WTC11 (cell line): ENCODE measurements at regions not wholly inside any gene's neighbourhood (a gene's known extent, or its start where the extent isn't known, plus 50 kb on each side); places are given as distances from the start of the nearest gene placed in this dataset.

Source experiments
- CTCF ChIP-seq: fragments of 200-600 bp; IDR thresholded peaks from 2 replicates; pipeline ENCODE4 v1.8.0; 2022; ENCODE audit warnings: antibody characterized with exemption
- ELF4 ChIP-seq: sonication (generic); formaldehyde crosslinking; IDR thresholded peaks from 2 replicates; pipeline ENCODE4 v1.8.1; 2022; ENCODE audit warnings: low read depth, mild to moderate bottlenecking, moderate library complexity, missing genetic modification reagents
- FOXJ3 ChIP-seq: sonication (generic); formaldehyde crosslinking; IDR thresholded peaks from 2 replicates; pipeline ENCODE4 v1.9.0; 2021; ENCODE audit warnings: missing genetic modification reagents, mild to moderate bottlenecking, borderline replicate concordance
- HMGXB4 ChIP-seq: sonication (generic); formaldehyde crosslinking; IDR thresholded peaks from 2 replicates; pipeline ENCODE4 v1.8.1; 2023; ENCODE audit warnings: mild to moderate bottlenecking, moderate library complexity, missing genetic modification reagents
- NFYB ChIP-seq: sonication (generic); formaldehyde crosslinking; conservative IDR thresholded peaks from 2 replicates; pipeline ENCODE4 v1.8.0; 2022; ENCODE audit warnings: low read depth, missing genetic modification reagents
- PRRX2 ChIP-seq: fragments of 250-450 bp; sonication (Bioruptor Pico); IDR thresholded peaks from 2 replicates; pipeline ENCODE4 v1.8.0; 2021; ENCODE audit warnings: mild to moderate bottlenecking
- SP1 ChIP-seq: sonication (generic); formaldehyde crosslinking; conservative IDR thresholded peaks from 2 replicates; pipeline ENCODE4 v1.8.1; 2022; ENCODE audit warnings: missing genetic modification reagents
- USF2 ChIP-seq: sonication (generic); formaldehyde crosslinking; IDR thresholded peaks from 2 replicates; pipeline ENCODE4 v1.8.1; 2023; ENCODE audit warnings: mild to moderate bottlenecking, missing genetic modification reagents, moderate library complexity

- TF ChIP-seq ELF4 (no peak), USF2 (no peak), SP1 (CRISPR knock-in tag) (no peak), HMGXB4 (CRISPR knock-in tag) (no peak), CTCF (no peak), PRRX2 (CRISPR knock-in tag) (no peak), FOXJ3 (CRISPR knock-in tag) (no peak), NFYB (CRISPR knock-in tag) (no peak)
These were observed 206.6 kb downstream of the HLX start for GRCh38 chr1:221085701-221086375.
